HG03045 (cell line): ENCODE measurements at regions not wholly inside any gene's neighbourhood (a gene's known extent, or its start where the extent isn't known, plus 50 kb on each side); places are given as distances from the start of the nearest gene placed in this dataset.
"Not testable (repeated sequence)": the region's sequence is repeated elsewhere in the genome, so short reads cannot be mapped to it uniquely, and the experiment has no call there.

Experiments
- ATAC-seq: cut with Tn5 transposase; IDR thresholded peaks from one replicate; pipeline ENCODE4 v1.9.1; 2021; ENCODE audit warnings: mild to moderate bottlenecking, moderate library complexity; ENCODE audit not compliant: unreplicated experiment

- no peak for ATAC-seq
These were observed 159.4 kb upstream of the SPTLC3 start for GRCh38 chr20:12849225-12849910.

GRCh38 chr20:12857643-12858042, 151.1 kb upstream of the SPTLC3 start:
- not testable (repeated sequence) for ATAC-seq

- no peak for ATAC-seq
These were observed 148.0 kb upstream of the SPTLC3 start for GRCh38 chr20:12860619-12861247.

GRCh38 chr20:12869669-12870068, 139.1 kb upstream of the SPTLC3 start:
- no peak for ATAC-seq

GRCh38 chr20:12870588-12870987, 138.2 kb upstream of the SPTLC3 start:
- ATAC-seq: no peak

GRCh38 chr20:12874933-12875332, 133.8 kb upstream of the SPTLC3 start:
- no peak for ATAC-seq

GRCh38 chr20:12875510-12875909, 133.3 kb upstream of the SPTLC3 start:
- ATAC-seq: no peak

GRCh38 chr20:12882832-12883506, 125.8 kb upstream of the SPTLC3 start:
- ATAC-seq: no peak

GRCh38 chr20:12883507-12883885, 125.3 kb upstream of the SPTLC3 start:
- no peak for ATAC-seq

GRCh38 chr20:12886618-12887363, 122.0 kb upstream of the SPTLC3 start:
- no peak for ATAC-seq

GRCh38 chr20:12891643-12892042, 117.1 kb upstream of the SPTLC3 start:
- no peak for ATAC-seq

- no peak for ATAC-seq
These were observed 115.8 kb upstream of the SPTLC3 start for GRCh38 chr20:12893019-12893418.

- ATAC-seq: no peak
These were observed 115.1 kb upstream of the SPTLC3 start for GRCh38 chr20:12893653-12894052.

GRCh38 chr20:12894089-12894488, 114.7 kb upstream of the SPTLC3 start:
- no peak for ATAC-seq

- ATAC-seq: no peak
These were observed 112.6 kb upstream of the SPTLC3 start for GRCh38 chr20:12896180-12896579.

GRCh38 chr20:12902992-12903391, 105.8 kb upstream of the SPTLC3 start:
- ATAC-seq: no peak

GRCh38 chr20:12906361-12906760, 102.4 kb upstream of the SPTLC3 start:
- ATAC-seq: no peak

- no peak for ATAC-seq
These were observed 97.4 kb upstream of the SPTLC3 start for GRCh38 chr20:12911372-12911771.

- no peak for ATAC-seq
These were observed 94.9 kb upstream of the SPTLC3 start for GRCh38 chr20:12913781-12914443.

GRCh38 chr20:12914804-12915203, 94.0 kb upstream of the SPTLC3 start:
- no peak for ATAC-seq

GRCh38 chr20:12916699-12917098, 92.1 kb upstream of the SPTLC3 start:
- no peak for ATAC-seq
